ENCODE measurements at regions not wholly inside any gene's neighbourhood (a gene's known extent, or its start where the extent isn't known, plus 50 kb on each side); places are given as distances from the start of the nearest gene placed in this dataset.
"Not testable (repeated sequence)": the region's sequence is repeated elsewhere in the genome, so short reads cannot be mapped to it uniquely, and the experiment has no call there.

GRCh38 chr9:74413876-74414275 is 83.3 kb upstream of the RORB start:
- Histone ChIP-seq H3K4me1 (ENCODE audit: insufficient read depth, insufficient read length) (no peaks in the 10 kb centered on the region), H3K9ac (ENCODE audit: insufficient read length, low read depth) (no peak overlapping the region), H3K27me3 (ENCODE audit: insufficient read depth, insufficient read length) (no peaks in the 10 kb centered on the region), H3K36me3 (ENCODE audit: insufficient read depth, insufficient read length, low read length) (no peaks in the 10 kb centered on the region), H3K9me3 (ENCODE audit: insufficient read depth, low read length) (peaks cover 15% of the 10 kb centered on the region; the same call in 1 of the 2 replicates), H3K4me3 (ENCODE audit: insufficient read length, low read depth) (no peak overlapping the region)
- TF ChIP-seq SUZ12 (IDR thresholded peaks at IDR 0.05; ENCODE audit: extremely low read depth, insufficient read depth, insufficient read length), result no peak
- TF ChIP-seq YY1 (IDR thresholded peaks at IDR 0.05; ENCODE audit: insufficient read depth, insufficient read length), result no peak
- no peak for TF ChIP-seq ZNF274 (IDR thresholded peaks at IDR 0.05; ENCODE audit: low read depth, low read length)
- no peak for DNase-seq (ENCODE audit: low read depth, low spot score)

- Histone ChIP-seq H3K36me3 (ENCODE audit: insufficient read depth, insufficient read length, low read length) (no peaks in the 10 kb centered on the region), H3K4me3 (ENCODE audit: insufficient read length, low read depth) (no peak overlapping the region), H3K9me3 (ENCODE audit: insufficient read depth, low read length) (peaks cover 15% of the 10 kb centered on the region; the same call in 1 of the 2 replicates), H3K4me1 (ENCODE audit: insufficient read depth, insufficient read length) (no peaks in the 10 kb centered on the region), H3K27me3 (ENCODE audit: insufficient read depth, insufficient read length) (no peaks in the 10 kb centered on the region), H3K9ac (ENCODE audit: insufficient read length, low read depth) (no peak overlapping the region)
- no peak for DNase-seq (ENCODE audit: low read depth, low spot score)
- TF ChIP-seq ZNF274 (IDR thresholded peaks at IDR 0.05; ENCODE audit: low read depth, low read length) (no peak), YY1 (IDR thresholded peaks at IDR 0.05; ENCODE audit: insufficient read depth, insufficient read length) (no peak), SUZ12 (IDR thresholded peaks at IDR 0.05; ENCODE audit: extremely low read depth, insufficient read depth, insufficient read length) (no peak)
These were observed 82.8 kb upstream of the RORB start for GRCh38 chr9:74414325-74414724.

- H3K9me3 ChIP-seq (ENCODE audit: insufficient read depth, low read length), result peaks cover 13% of the 10 kb centered on the region; the same call in 1 of the 2 replicates
- no peaks in the 10 kb centered on the region for H3K4me1 ChIP-seq (ENCODE audit: insufficient read depth, insufficient read length)
- no peak for DNase-seq (ENCODE audit: low read depth, low spot score)
These were observed 81.1 kb upstream of the RORB start for GRCh38 chr9:74415995-74416394.

GRCh38 chr9:74424488-74424887 is 72.6 kb upstream of the RORB start:
- not testable (repeated sequence) for H3K36me3 ChIP-seq (ENCODE audit: insufficient read depth, insufficient read length, low read length); H3K27me3 ChIP-seq (ENCODE audit: insufficient read depth, insufficient read length); H3K9me3 ChIP-seq (ENCODE audit: insufficient read depth, low read length); DNase-seq (ENCODE audit: low read depth, low spot score); H3K4me3 ChIP-seq (ENCODE audit: insufficient read length, low read depth); H3K9ac ChIP-seq (ENCODE audit: insufficient read length, low read depth); H3K4me1 ChIP-seq (ENCODE audit: insufficient read depth, insufficient read length)

More at GRCh38 chr9:74415995-74416394, 81.1 kb upstream of the RORB start:
- no peak overlapping the region for H3K9ac ChIP-seq (ENCODE audit: insufficient read length, low read depth)
- no peaks in the 10 kb centered on the region for H3K27me3 ChIP-seq (ENCODE audit: insufficient read depth, insufficient read length)
- H3K36me3 ChIP-seq (ENCODE audit: insufficient read depth, insufficient read length, low read length), result no peaks in the 10 kb centered on the region
- no peak overlapping the region for H3K4me3 ChIP-seq (ENCODE audit: insufficient read length, low read depth)
- TF ChIP-seq ZNF274 (IDR thresholded peaks at IDR 0.05; ENCODE audit: low read depth, low read length) (no peak), SUZ12 (IDR thresholded peaks at IDR 0.05; ENCODE audit: extremely low read depth, insufficient read depth, insufficient read length) (no peak), YY1 (IDR thresholded peaks at IDR 0.05; ENCODE audit: insufficient read depth, insufficient read length) (no peak)

GRCh38 chr9:74431467-74431866 is 65.7 kb upstream of the RORB start:
- H3K4me1 ChIP-seq (ENCODE audit: insufficient read depth, insufficient read length), result no peaks in the 10 kb centered on the region
- no peaks in the 10 kb centered on the region for H3K9me3 ChIP-seq (ENCODE audit: insufficient read depth, low read length)
- no peak for DNase-seq (ENCODE audit: low read depth, low spot score)
- no peak overlapping the region for H3K4me3 ChIP-seq (ENCODE audit: insufficient read length, low read depth)
- no peaks in the 10 kb centered on the region for H3K27me3 ChIP-seq (ENCODE audit: insufficient read depth, insufficient read length)
- H3K36me3 ChIP-seq (ENCODE audit: insufficient read depth, insufficient read length, low read length), result no peaks in the 10 kb centered on the region
- TF ChIP-seq SUZ12 (IDR thresholded peaks at IDR 0.05; ENCODE audit: extremely low read depth, insufficient read depth, insufficient read length), result no peak
- TF ChIP-seq ZNF274 (IDR thresholded peaks at IDR 0.05; ENCODE audit: low read depth, low read length), result no peak
- TF ChIP-seq YY1 (IDR thresholded peaks at IDR 0.05; ENCODE audit: insufficient read depth, insufficient read length), result no peak
- no peak overlapping the region for H3K9ac ChIP-seq (ENCODE audit: insufficient read length, low read depth)

GRCh38 chr9:74443036-74443750 is 53.9 kb upstream of the RORB start:
- DNase-seq (ENCODE audit: low read depth, low spot score), result no peak
- TF ChIP-seq SUZ12 (IDR thresholded peaks at IDR 0.05; ENCODE audit: extremely low read depth, insufficient read depth, insufficient read length) (no peak), YY1 (IDR thresholded peaks at IDR 0.05; ENCODE audit: insufficient read depth, insufficient read length) (no peak), ZNF274 (IDR thresholded peaks at IDR 0.05; ENCODE audit: low read depth, low read length) (no peak)
- Histone ChIP-seq H3K27me3 (ENCODE audit: insufficient read depth, insufficient read length) (no peaks in the 10 kb centered on the region), H3K36me3 (ENCODE audit: insufficient read depth, insufficient read length, low read length) (no peaks in the 10 kb centered on the region), H3K9ac (ENCODE audit: insufficient read length, low read depth) (no peak overlapping the region), H3K9me3 (ENCODE audit: insufficient read depth, low read length) (no peaks in the 10 kb centered on the region), H3K4me1 (ENCODE audit: insufficient read depth, insufficient read length) (no peaks in the 10 kb centered on the region), H3K4me3 (ENCODE audit: insufficient read length, low read depth) (no peak overlapping the region)

- DNase-seq (ENCODE audit: low read depth, low spot score), result no peak
- no peak overlapping the region for H3K9ac ChIP-seq (ENCODE audit: insufficient read length, low read depth)
- no peaks in the 10 kb centered on the region for H3K36me3 ChIP-seq (ENCODE audit: insufficient read depth, insufficient read length, low read length)
- H3K4me3 ChIP-seq (ENCODE audit: insufficient read length, low read depth), result no peak overlapping the region
- no peak for TF ChIP-seq ZNF274 (IDR thresholded peaks at IDR 0.05; ENCODE audit: low read depth, low read length)
- no peak for TF ChIP-seq YY1 (IDR thresholded peaks at IDR 0.05; ENCODE audit: insufficient read depth, insufficient read length)
- TF ChIP-seq SUZ12 (IDR thresholded peaks at IDR 0.05; ENCODE audit: extremely low read depth, insufficient read depth, insufficient read length), result no peak
- H3K27me3 ChIP-seq (ENCODE audit: insufficient read depth, insufficient read length), result no peaks in the 10 kb centered on the region
- H3K9me3 ChIP-seq (ENCODE audit: insufficient read depth, low read length), result no peaks in the 10 kb centered on the region
- no peaks in the 10 kb centered on the region for H3K4me1 ChIP-seq (ENCODE audit: insufficient read depth, insufficient read length)
These were observed 52.8 kb upstream of the RORB start for GRCh38 chr9:74444369-74444768.
